Inferior parietal cortex (tissue), 1 donor: ENCODE measurements at regions not wholly inside any gene's neighbourhood (a gene's known extent, or its start where the extent isn't known, plus 50 kb on each side); places are given as distances from the start of the nearest gene placed in this dataset.
"Not testable (repeated sequence)": the region's sequence is repeated elsewhere in the genome, so short reads cannot be mapped to it uniquely, and the experiment has no call there.

Source experiments
- DNase-seq: peaks from one replicate; pipeline ENCODE4 v3.0.0-alpha.2; 2016; ENCODE audit errors: extremely low spot score

DNA sequence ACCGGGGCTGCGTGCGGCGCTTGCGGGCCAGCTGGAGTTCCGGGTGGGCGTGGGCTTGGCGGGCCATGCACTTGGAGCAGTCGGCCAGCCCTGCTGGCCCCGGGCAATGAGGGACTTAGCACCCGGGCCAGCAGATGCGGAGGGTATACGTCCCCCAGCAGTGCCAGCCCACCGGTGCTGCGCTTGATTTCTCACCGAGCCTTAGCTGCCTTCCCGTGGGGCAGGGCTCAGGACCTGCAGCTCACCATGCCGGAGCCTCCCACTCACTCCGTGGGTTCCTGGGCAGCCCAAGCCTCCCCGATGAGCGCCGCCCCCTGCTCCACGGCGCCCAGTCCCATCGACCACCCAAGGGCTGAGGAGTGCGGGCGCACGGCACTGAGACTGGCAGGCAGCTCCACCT is 51.4 kb upstream of the INPP4B start:
- DNase-seq: not testable (repeated sequence)

DNA sequence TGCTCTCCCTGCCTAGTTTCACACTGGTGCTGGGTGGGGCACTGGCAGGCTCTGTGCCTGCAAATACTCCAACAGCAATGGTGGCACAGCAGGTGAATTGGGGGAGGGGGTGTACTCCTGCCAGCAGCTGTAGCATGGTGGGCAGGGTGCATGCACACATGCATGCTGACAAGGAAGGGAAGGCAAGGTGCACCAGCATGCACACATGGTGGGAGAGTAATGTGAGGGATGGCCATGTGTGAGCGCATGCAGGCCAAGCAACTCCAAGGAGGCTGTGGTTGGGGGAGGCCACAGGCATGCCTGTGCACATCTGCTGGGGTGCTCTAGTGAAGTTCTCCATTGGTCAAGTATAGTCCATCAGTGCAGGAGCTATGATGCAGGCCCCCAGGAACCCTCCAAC is 54.5 kb upstream of the INPP4B start:
- DNase-seq: no peak

DNA sequence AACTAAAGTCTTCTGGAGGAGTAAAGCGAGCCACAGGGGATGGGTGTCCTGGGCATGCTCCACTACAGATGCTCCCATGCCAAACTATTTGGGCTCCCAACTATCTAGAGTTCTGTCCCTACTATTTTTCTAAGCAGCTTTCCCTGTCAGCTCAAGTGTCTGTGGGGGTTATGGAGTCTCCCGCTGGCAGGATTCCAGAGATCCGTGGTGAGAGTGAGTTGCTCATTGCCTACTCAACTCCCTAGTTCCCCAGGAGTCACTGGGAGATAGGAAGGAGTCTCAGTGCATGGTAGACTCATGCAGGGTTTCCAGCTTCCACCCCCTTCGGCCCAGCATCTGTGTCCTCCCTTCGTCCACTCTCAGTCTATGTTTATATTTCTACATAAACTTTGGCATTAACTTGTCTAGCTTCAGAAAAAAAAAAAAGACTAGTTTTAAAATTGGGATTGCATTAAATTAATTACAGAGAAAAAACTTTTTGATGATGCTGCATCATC is 55.1 kb upstream of the INPP4B start:
- no peak for DNase-seq

DNA sequence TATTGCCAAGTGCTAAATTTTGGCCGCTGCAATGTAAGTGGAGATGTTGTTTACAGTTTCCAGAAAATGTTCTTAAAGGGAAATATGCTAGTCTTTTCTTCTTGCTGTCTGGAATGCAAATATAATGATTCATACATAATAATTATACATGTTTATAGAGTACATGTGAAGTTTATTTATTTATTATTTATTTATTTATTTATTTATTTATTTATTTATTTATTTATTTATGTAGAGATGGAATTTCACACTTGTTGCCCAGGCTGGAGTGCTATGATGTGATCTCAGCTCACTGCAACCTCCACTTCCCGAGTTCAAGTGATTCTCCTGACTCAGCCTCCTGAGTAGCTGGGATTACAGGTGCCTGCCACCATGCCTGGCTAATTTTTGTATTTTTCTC is 57.5 kb upstream of the INPP4B start:
- DNase-seq: not testable (repeated sequence)

DNA sequence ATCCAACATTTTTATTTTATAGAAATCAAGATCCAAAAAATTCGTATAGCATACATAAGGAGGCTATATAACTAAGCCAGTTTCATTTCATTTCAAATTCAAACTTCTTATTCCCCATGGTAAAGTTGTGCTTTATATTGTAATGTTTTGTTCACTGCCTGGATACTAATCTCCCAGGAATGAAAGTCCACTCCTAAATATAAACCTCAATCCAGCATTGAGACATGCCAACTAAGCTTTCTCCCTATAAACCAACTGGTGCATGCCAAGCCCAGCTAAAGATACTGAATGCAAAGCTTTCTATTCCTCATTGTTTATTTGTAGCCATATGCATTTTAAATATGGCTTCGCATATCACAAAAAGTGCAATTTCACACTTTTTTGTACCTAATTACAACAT is 63.8 kb upstream of the INPP4B start:
- no peak for DNase-seq

DNA sequence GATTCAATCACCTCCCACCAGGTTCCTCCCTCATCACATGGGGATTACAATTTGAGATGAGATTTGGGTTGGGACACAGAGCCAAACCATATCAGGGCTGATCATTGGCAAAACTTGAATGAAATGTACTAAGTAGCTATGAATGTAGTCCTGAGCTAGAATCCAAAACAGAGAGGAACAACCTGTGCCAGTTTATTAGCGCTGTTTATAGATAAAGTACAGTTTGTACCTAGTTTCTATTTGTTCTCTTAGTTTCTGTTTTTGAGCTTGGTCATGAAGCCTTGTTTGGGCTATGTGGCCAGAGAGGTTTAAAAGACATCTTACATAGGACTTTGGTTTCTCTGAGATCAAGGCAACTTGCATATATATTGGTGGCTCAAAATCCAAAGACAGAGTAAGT is 66.9 kb upstream of the INPP4B start:
- DNase-seq: no peak

DNA sequence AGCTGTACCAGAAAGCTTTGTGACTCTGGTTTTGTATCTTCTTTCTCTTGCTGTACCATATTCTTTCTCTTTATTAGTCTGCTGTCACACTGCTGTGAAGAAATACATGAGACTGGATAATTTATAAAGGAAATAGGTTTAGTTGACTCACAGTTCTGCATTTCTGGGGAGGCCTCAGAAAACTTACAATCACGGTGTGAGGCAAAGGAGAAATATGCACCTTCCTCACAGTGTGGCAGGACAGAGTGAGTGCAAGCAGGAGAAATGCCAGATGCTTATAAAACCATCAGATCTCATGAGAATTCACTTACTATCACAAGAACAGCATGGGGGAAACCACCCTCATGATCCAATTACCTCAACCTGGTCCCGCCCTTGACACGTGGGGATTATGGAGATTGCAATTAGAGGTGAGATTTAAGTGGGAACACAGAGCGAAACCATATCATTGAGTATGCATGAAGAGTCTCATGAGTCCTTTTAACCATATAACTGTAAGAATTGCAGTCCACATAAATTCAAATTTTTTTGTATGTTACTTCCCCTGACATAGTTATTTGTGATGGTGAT is 67.4 kb upstream of the INPP4B start:
- no peak for DNase-seq

DNA sequence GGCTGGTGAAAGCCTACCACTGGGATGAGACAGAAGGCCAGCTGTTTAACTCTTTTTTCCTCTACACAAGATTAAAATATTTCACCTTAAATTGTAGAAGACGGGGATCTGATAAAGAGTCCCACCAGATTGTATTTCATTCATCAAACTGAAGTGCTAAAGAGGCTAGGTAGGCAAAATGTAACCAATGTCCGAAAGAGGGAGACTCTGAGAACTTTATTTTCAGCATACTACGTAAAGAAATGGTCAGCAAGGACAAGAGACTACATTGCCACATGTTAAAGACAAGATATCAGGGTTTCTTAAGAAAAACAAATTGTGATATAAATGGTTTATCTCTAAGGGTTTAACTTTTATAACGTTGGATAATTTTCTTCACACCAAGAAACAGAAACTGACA is 71.6 kb upstream of the INPP4B start:
- DNase-seq: no peak

DNA sequence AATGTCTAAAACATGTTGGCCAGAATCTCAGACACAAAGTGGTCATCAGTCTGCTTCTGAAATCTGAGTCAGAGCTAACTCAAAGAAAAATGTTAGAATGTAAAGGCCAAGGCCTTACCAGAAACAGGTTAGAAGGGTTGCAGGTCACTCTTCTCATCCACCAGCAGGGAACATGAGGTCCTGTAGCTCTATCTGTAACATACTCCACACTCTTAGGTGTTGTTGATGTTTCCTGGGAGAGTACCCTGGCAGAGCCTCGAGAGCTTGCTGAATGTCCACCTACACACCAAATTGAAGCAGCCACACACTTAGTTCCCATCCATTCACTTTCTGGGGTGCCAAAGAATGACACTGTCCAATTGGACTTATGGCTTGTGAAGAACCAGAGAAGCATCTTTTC is 76.6 kb upstream of the INPP4B start:
- no peak for DNase-seq

DNA sequence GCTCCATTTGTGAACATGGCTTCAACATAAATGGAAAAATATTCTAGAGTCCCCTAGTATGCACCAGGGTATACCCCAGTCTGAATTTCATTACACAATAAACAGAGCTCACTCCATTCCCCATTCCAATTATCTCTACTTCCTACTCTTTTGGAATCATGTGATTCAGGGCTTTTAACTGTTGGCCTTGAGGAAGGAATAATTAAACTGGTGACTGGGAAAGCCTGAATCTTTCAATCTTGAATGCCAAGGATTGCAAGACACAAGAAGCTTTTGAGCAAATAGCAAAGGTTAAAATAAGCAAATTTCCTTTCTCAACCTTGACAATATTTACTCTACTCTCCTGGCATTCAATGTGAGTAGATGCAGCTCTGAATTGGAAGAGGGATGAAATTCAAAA is 77.5 kb upstream of the INPP4B start:
- no peak for DNase-seq

DNA sequence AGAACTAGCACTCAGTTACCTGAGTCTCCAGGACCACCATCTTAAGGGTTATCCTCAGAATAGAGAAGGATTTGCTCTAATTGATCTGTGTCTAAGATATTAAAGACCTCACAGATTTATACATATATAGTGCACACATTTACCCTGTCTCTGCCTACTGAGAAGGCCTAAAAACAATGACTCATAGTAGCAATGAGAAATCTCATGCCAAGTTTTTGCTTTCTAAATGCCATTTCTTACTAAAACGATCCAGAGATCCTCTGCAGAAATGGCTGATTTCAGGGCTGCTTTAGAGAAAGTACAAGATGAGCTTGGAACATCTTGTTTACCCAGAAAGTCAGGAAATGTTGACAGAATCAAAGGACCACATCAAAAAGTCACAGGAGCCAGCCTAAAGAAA is 79.1 kb upstream of the INPP4B start:
- peak; percentile 29 for DNase-seq

DNA sequence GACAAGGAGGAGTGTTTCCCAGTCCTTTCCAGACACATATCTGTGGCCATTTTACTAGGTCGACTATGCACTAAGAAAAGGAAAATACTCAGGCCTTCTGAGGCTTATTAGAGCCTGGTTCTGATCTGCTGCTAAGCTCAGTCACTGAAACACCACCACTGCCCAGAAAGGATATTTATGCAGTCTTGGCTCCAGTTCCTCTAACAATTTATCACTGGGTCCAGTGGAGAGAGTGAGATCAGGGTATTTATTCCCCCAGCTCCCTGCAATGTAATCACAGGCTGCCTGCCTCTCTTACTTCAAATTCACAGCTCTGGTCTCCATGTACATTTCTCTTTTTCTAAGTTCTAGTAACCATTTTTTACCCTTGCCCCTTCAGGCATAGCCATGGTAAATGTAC is 81.6 kb upstream of the INPP4B start:
- no peak for DNase-seq

DNA sequence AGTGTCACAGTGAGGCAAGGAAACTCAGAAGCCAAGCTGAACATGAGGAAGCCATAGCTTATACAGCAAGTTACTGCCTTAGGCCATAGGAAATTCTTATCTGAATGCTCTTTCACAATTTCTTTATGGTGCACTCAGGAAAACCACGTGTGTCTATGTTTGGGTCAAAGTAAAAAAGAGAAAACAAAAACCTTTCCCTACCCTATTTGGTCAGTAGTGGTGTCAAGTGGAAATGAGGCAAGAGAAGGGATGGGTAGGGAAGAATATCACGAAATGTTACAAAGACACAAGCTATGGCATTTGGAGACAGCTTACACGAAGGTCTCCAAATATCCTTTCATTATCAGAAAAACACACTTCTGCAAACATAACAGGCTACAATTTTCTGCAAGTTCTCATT is 83.4 kb upstream of the INPP4B start:
- no peak for DNase-seq

DNA sequence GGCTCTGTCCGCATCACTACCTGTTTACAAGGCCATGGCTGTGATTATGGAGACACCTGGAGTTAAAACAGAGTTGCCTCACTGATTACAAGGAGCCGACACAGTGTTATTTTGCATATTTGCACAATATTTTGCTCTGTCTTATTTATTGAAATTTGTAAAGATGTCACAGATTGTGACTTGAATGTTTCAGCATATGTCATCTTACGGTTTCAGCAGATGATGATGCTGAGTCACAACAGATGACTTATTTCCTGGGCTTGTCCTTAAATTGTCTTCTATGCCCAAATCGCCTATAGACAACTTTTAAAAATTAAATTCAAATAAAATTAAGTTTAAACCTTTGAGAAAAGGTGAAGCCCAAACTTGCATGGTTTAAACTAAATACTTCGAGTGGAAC is 87.1 kb upstream of the INPP4B start:
- no peak for DNase-seq

DNA sequence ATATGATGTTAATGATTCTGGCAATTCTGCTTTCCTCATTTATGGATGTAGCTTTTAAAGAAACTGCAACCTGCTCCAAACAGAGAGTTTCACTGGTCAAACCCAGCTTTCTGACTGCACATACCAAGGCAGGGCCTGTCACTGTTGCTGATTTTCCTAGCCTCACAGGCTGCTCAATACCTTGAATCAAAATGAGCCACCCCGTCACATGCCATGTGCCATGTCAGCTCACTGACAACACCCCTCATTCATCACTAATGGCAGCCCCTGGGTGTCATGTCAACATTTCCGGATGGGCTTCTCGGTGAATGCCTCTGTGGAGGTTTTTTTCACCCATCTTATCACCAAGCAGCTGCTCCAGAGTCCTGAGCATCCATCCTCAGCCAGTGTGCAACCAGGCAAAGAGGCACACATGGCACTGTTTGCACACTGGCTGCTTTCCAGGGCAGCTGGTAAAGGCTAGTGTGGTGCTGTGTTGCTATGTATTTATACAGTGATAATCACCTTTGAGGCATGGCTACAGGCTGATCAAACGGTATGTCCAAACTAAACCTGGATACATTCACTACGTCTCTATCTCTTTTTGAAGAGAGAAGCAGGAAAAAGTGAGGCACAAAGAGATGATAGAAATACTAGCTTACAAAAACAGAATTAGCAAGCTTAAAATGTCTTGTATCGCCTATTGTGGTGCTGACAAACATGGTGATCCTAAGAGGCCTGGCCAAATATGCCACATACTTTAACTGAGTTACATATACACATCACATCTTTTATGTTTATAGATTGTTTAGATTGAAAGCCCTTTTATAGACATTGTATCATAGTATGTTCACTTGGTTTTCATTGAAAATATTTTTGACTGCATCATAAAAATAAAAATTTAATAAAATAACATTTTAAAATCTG is 94.6 kb upstream of the INPP4B start:
- DNase-seq: no peak

DNA sequence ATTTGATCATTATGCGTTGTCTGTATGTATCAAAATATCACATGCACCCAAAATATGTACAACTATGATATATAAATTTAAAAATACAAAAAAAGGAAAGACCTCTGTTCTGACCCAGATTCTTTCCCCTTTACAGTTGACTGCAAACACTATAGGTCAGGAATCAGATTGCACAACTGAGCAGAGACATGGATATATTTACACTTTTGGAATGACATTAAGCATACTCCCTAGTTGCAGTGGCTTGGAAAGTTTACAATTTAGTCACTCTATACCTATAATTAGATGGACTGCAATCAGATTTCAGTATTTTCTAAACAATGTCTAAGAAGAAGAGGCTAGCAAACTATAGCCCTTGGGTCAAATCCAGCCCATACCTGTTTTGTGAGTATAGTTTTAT is 98.5 kb upstream of the INPP4B start:
- no peak for DNase-seq

DNA sequence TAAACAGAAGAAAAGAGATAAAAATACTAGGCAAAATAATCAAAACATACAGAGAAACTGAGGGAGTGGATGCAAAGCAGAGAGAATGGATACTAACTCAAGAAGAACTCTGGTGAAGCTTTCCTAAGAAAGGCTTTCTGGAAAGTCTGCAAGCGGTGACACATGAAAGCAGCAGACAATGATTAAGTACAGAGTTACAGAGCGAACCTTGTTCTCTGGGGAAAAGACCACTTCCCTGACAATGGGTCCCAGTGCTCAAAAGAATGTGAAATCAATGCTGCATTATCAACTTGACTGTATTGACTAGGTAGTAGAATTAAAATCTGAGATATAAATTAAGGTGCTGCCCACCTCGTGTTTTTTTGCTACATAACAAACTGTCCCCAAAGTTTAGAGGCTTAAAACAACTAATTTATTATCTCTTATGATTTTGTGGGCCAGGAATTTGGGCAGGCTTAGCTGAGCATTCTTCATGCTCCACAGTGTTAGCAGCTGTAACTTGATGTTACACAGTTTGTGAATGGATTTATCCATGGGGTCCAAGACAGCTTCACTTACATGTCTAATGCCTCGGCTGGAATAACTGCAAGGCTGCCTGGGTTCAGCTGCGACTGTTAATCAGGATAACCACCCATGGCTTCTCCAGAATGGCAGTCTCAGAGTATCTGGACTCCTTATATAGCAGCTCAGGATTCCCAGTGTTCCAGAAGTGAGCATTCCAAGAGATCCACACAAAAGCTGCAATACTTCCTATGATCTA is 106.9 kb upstream of the INPP4B start:
- no peak for DNase-seq

DNA sequence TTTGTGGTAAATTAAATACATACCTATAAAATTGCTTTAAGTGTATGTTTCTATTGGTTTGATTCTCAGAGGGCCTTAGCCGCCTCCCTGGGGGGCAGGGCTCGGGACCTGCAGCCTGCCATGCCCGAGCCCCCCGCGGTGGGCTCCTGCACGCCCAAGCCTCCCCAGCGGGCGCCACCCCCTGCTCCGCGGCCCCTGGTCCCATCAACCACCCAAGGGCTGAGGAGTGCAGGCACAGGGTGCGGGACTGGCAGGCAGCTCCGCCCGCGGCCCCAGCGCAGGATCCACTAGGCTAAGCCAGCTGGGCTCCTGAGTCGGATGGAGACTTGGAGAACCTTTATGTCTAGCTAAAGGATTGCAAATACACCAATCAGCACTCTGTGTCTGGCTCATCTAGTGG is 108.3 kb upstream of the INPP4B start:
- no peak for DNase-seq

DNA sequence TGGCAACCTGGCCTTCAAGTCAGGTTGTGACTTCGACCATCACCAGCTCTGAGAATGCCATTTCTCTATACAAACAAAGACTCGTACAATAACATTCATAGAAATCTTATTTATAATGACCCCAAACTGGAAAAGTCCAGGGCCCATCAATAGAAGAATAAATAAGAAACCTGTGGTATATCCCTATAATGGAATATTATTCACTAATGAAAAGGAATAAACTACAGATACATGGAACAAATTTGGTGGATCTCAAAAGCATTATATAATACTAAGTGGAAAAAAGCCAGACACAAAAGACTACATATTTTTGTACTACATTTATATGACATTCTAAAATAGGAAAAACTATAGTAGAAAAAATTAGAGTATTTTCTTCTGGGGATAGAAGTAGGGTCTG is 109.4 kb upstream of the INPP4B start:
- no peak for DNase-seq

DNA sequence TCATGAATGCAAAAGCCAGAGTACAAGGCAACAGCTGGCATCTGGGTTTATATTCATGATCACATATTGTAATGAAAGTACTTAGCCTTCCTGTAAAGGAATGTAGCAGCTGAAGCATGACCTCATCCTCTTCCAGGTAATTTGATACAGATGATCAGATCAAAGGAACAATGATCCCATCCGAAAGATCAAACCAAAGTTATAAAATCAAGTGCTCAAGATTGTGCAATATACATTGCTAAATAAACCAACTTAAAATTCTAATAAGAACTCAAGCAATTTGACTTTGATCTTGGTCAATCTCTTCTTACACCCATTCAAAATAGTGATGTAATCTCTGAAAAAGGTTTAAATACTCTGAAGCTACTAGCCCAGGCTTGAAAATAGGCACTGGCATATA is 113.1 kb upstream of the INPP4B start:
- no peak for DNase-seq

DNA sequence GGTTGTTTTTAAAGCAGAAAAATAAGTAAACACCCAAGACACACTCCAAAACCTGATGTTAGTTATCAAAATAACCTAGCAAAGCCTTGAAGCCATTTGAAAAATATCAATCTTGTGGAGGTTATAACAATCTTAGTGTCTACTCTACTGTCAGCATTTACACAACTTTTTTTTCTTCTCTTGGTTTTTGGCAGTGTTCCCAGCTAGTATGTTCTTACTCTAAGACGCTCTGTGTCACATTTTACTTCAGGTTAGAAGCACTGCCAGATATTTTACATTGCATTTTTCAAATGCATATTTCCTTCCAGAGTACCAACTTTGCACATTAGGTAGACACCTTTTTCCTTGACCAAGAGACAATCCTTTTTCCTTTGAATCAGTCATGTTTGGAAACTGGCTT is 114.0 kb upstream of the INPP4B start:
- DNase-seq: peak; percentile 9

DNA sequence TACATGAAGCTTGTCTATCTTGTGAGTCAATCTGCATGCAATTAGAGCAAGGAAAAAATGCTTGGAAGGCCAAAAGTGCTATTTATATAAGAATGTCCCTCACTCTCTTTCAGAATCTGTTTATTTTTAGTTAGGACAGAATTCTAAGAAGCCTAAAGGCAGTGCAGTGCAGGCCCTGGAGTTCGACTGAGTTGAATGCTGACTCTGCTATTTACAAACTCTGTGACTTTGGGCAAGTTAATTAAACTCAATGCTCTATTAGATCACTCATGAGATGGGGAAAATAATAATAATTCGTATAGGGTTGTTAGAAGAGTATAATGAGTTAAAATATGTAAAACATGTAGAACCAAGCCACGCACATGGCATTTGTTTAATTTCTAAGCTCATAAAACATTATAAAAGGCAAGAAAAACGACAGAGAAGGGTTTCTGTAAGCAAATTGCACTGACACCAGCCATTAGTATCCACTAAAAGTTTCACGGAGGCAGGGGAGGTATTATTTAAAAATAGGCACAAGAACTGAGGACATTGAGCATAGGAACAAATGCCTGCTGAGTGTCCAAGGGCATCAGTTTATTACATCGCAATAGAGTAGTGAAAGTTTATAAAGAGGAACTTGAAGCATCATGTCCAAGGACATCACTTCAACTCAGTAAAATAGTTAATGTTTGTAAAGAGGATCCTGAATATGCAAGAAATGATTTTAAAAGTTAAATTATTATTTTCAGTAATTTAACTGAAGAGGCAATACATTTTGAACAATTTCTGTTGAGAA is 115.0 kb upstream of the INPP4B start:
- DNase-seq: no peak
